TTC549 (cell line): ENCODE measurements at regions not wholly inside any gene's neighbourhood (a gene's known extent, or its start where the extent isn't known, plus 50 kb on each side); places are given as distances from the start of the nearest gene placed in this dataset.

ENCODE experiments used
- FAIRE-seq: peaks from 2 replicates; lab custom pipeline; 2012; peaks lifted over from hg19 to GRCh38; lab: Jason Lieb, UNC

- FAIRE-seq = no peak
These were observed 103.2 kb upstream of the DIO3 start for GRCh38 chr14:101457936-101458740.

DNA sequence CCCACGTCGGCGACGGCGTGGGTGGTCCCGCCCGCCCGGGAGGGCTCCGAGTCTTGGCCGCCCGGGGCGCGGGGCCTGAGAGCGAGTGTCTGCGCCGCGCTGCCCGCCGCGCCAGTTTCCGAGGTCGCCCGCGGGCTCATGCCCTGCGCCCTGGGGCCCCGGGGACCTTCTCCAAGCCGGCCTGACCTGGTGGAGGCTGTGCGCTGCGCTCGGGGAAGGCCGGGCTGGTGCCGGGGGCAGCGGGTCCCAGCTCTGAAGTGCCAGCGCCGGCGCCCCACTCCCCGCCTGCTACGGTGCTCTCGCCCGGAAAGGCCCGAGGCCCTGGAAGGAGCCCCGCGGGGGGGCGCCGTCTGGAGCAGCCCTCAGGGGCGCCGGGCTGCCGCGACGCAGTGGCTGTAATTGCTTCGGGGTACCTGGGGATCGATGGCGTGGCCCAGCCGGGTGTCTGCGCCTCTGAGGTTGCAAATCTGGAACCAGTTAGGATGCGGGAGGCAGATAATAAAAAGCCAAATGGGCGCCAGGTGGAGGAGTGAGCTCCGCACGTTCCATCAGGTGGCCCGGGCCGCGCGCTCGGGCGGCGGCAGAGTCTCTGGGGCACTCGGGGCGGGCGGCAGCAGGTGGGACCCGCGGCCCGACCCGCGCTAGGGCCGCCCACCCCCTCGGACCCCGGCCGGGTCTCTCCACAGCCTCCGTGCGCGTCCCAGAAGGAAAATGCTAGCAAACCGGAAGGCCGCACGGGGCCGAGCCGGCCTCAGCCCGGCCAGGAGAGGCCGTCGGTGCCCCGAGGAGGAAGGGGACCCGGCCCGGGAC is 102.3 kb upstream of the DIO3 start:
- no peak for FAIRE-seq

GRCh38 chr14:101459551-101459900 is 101.8 kb upstream of the DIO3 start:
- no peak for FAIRE-seq

- no peak for FAIRE-seq
These were observed 100.8 kb upstream of the DIO3 start for GRCh38 chr14:101460521-101460920.

- no peak for FAIRE-seq
These were observed 100.1 kb upstream of the DIO3 start for GRCh38 chr14:101460986-101461750.

GRCh38 chr14:101461891-101462290 is 99.4 kb upstream of the DIO3 start:
- no peak for FAIRE-seq

- no peak for FAIRE-seq
These were observed 98.3 kb upstream of the DIO3 start for GRCh38 chr14:101462726-101463565.

GRCh38 chr14:101463566-101464171 is 97.6 kb upstream of the DIO3 start:
- FAIRE-seq = no peak

- FAIRE-seq = no peak
These were observed 96.8 kb upstream of the DIO3 start for GRCh38 chr14:101464310-101464983.

- FAIRE-seq = no peak
These were observed 96.1 kb upstream of the DIO3 start for GRCh38 chr14:101464984-101465794.

DNA sequence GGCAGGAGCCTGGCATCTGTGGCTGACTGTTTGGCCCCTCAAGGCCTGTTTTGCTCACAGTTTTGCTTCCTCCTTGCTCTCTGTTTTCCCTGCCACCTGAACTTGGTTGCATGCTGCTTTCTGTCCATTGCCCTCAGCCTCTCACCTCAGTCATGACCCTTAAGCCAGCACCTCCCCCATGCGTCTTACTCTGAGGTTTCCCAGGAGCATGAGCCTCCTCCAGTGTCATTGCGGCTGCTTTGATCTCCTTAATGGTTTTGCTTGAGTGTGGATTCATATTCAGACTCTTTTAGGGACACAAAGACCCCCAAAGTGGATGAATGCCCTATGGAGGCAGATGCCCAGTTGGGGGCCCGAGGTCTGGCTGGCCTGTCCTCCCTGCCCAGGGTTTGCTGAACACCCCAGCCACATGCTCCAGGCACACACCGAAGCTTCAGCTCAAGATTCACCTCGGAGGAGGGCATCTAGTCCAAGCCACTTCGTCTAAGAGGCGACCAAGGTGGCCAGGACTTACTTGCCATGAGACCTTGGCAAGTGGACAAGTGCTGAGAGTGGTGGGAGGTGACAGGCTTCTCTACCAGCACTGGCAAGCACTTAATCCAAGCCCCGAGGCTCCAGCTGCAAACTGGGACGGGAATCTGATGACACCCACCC is 95.4 kb upstream of the DIO3 start:
- no peak for FAIRE-seq

DNA sequence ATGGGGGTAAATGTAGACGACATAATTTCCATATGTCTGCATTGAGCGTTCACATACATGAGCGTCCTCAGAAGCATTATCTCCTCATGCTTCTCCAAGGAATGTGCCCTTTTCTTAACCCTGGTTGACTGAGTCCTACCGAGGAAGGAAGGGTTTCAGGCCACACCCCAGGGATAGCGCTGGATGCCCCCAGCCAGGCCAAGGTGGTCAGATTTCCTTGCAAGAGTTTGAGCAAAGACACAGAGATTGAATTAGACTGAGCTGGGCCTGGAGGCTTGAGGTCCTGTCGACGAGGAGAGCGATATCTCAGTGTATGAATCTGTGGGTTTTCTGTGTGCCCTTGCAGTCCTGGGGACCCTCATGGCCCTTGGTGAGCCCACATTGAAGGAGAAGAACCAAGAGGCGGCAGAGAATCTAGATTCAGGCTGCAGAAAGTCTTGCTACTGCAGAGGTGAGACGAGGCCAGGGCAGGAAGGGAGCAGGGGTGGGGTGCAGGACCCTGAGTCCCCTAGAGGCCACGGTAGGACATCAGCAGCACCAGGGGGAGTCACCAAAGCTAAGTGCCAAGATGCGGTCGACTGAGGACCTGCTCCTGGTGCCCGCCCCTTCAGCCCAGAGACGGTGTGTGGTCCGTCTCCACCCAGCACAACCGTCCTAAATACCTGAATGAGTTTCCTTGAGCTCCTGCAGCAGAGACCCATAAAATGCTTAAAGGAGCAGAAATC is 94.7 kb upstream of the DIO3 start:
- FAIRE-seq = no peak

DNA sequence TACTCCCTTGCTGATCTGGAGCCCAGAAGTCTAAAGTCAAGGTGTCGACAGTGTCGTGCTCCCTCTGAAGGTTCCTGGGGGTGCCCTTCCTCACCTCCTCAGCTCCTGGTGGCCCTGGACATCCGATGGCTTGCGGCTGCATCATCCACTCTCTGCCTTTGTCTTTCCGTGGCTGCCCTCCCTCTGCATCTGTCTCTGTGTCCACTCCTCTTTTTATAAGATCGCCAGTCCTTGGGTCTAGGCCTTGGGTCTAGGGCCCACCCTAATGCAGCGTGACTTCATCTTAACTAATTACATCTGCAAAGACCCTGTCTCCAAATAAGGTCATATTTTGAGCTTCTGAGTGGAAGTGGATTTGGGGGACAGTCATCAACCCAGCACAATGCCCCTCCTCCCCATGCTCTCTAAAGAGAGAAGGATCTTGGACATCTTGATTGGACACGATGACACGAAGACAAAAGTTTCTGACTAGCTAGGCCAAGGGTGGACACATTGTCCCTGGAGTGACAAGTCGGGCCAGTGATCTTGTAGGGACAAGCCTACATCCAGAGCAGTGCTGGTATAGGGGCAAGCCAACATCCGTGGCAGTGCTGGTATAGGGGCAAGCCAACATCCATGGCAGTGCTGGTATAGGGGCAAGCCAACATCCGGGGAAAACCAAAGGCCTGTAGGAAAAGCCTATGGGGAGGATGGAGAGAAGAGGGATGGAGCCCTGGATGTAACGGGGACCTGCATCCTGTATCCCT is 93.9 kb upstream of the DIO3 start:
- no peak for FAIRE-seq

- no peak for FAIRE-seq
These were observed 91.7 kb upstream of the DIO3 start for GRCh38 chr14:101469382-101470247.

GRCh38 chr14:101470266-101470665 is 91.0 kb upstream of the DIO3 start:
- no peak for FAIRE-seq

DNA sequence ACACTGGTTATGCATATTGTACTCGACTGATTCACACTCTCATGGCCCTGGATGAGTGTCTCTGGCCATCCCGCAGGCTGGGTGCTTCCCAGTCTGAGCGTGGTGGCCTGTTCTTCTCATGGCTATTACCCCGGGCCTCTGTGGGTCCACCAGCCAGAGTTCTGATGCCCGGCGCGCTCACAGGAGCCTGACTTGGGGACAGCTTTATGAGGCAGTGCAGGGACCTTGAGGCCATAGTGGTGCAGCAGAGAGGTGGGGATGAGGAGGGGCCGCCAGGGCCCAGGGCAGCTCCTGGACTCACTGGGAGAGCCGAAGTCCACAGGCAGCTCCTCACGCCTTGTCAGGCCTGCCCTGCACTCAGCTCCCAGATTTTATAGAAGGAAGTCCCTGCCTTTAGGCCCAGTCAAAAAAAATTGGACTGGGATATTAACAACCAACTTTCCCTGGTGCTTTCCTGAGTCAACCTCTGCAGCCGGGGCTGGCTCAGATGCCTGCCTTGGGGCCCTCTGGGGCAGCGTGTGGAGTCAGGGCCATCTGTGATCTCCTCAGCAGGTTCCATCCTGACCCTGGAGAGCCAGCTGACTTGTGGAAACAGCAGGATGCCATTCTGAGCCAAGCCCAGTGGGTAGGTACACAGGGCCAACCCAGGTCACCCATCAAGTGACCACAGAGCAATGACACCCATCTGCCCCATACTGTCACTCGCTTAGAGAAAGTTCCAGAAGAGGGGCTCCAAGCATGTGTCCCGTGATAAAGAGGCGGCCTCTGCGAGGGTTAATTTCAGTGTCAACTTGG is 89.4 kb upstream of the DIO3 start:
- FAIRE-seq = no peak
